Adrenal gland (tissue), 9 donors: ENCODE measurements at regions not wholly inside any gene's neighbourhood (a gene's known extent, or its start where the extent isn't known, plus 50 kb on each side); places are given as distances from the start of the nearest gene placed in this dataset.
"Not testable (repeated sequence)": the region's sequence is repeated elsewhere in the genome, so short reads cannot be mapped to it uniquely, and the experiment has no call there.

ENCODE experiments used
- DNase-seq, 7 donors: peaks; one replicate each; pipeline ENCODE4 v3.0.0-alpha.2; 2019 to 2020
- H3K27ac ChIP-seq, 5 donors: fragments of 200-600 bp; sonication (generic) in 4 of 5; 1 replicate in 3 of 5; 2 replicates in 2 of 5; pipeline versions ENCODE4 v1.5.1 to v1.8.0; 2016 to 2020; ENCODE audit warnings: mild to moderate bottlenecking in 1 of 5
- H3K27me3 ChIP-seq: fragments of 200-600 bp; 2 replicates; pipeline ENCODE4 v1.8.0; 2021
- H3K36me3 ChIP-seq, 2 donors: fragments of 200-600 bp; replicated peaks in 1 of 2; 1 replicate in 1 of 2; 2 replicates in 1 of 2; pipeline versions ENCODE4 v1.5.1 to v1.8.0; 2018 to 2022
- H3K4me1 ChIP-seq, 2 donors: fragments of 200-600 bp; replicated peaks in 1 of 2; 1 replicate in 1 of 2; 2 replicates in 1 of 2; pipeline versions ENCODE4 v1.5.1 to v1.8.0; 2018 to 2021
- H3K4me3 ChIP-seq, 4 donors: fragments of 200-600 bp; sonication (generic) in 3 of 4; one replicate each; pipeline ENCODE4 v1.5.1; 2016 to 2018
- H3K9me3 ChIP-seq, 3 donors: fragments of 200-600 bp; sonication (generic) in 1 of 3; replicated peaks in 1 of 3; 1 replicate in 2 of 3; 2 replicates in 1 of 3; pipeline versions ENCODE4 v1.5.1 to v1.8.0; 2016 to 2021
- CTCF ChIP-seq, 6 experiments: fragments of 450-650 bp in 4 of 6; fragments of 200-600 bp in 2 of 6; sonication (generic) in 1 of 6; IDR thresholded peaks; 1 replicate in 5 of 6; 2 replicates in 1 of 6; pipeline versions ENCODE4 v1.5.1 to v1.8.0; 2016 to 2021; ENCODE audit warnings: antibody characterized with exemption in 6 of 6, mild to moderate bottlenecking in 2 of 6, moderate library complexity in 1 of 6
- POLR2A ChIP-seq, 2 donors: fragments of 450-650 bp; IDR thresholded peaks; one replicate each; pipeline ENCODE4 v1.6.1; 2017; ENCODE audit warnings: antibody characterized with exemption in 2 of 2, mild to moderate bottlenecking in 2 of 2, moderate library complexity in 1 of 2
- WGBS, 4 donors: extraction: QIAGEN DNeasy Blood & Tissue Kit in 2 of 4; methylation state at CpG; one replicate each; pipeline versions ENCODE4 v1.1.5 to v1.1.7; 2013 to 2017; 5-methylcytosine and 5-hydroxymethylcytosine counted together
- intact Hi-C, 2 donors: fragments of 100-400 bp; cut with DNase I; formaldehyde crosslinking; loops; one replicate each; pipeline versions ENCODE4 v1.14.1 to v1.15.0; 2022 to 2023
- donor health status: healthy with polysubstance abuse.
- donor health status: Bipolar disorder and iron deficiency.
- donor health status: DM: yes; HTN: yes; CAD: no.
- donor health status: DM: no; HTN: no; CAD: no.
- donor health status: DM: no; HTN: no; CAD: no.

DNA sequence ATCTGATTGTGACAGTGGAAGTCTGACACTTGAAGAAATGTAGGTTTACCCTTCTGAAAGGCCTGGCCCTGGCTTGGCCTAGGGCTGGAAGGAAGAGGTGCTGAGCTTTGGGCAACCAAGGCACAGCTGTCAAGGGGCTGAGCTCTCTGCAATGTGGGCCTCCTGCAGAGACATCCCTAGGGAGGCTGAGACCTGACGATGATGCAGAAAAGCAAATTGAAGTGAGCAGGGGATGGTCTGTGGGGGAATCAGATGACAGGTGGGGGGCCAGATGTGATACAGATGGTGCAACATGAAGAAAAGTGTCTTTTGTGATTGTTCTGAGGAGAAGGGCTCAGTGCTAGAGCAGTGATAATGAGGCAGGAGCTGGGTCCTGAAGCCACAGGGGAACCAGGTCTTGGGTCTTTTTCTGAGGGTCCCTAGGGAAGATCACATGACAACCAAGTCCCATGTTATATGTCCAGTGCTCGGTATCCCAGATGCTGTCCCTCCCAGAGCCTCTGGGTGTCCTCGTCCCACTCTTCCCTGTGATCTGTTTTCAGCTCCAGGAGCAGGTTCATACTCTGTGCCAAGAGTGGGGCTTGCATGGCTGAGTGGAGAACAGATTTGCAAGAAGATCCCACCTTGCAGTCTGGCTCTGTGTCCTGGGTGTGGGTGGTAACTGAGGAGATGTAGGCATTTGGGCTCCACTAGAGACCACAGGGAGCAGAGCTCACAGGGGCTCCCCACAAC, 79.9 kb upstream of the VPREB1 start:
- 38 to 53% (median 42%) methylated on average over 3 of the region's 3 CpGs for WGBS, 4 donors
- Histone ChIP-seq H3K27me3 (no peaks in the 10 kb centered on the region), H3K36me3 (no peaks in the 10 kb centered on the region), H3K4me1 (no peaks in the 10 kb centered on the region), H3K9me3 (no peaks in the 10 kb centered on the region), H3K27ac (no peak overlapping the region), H3K4me3 (no peak overlapping the region)
- DNase-seq: no peak
- intact Hi-C loops: no loop called here
- no peak for TF ChIP-seq CTCF (IDR thresholded peaks at IDR 0.05)
- TF ChIP-seq POLR2A (IDR thresholded peaks at IDR 0.05): no peak

DNA sequence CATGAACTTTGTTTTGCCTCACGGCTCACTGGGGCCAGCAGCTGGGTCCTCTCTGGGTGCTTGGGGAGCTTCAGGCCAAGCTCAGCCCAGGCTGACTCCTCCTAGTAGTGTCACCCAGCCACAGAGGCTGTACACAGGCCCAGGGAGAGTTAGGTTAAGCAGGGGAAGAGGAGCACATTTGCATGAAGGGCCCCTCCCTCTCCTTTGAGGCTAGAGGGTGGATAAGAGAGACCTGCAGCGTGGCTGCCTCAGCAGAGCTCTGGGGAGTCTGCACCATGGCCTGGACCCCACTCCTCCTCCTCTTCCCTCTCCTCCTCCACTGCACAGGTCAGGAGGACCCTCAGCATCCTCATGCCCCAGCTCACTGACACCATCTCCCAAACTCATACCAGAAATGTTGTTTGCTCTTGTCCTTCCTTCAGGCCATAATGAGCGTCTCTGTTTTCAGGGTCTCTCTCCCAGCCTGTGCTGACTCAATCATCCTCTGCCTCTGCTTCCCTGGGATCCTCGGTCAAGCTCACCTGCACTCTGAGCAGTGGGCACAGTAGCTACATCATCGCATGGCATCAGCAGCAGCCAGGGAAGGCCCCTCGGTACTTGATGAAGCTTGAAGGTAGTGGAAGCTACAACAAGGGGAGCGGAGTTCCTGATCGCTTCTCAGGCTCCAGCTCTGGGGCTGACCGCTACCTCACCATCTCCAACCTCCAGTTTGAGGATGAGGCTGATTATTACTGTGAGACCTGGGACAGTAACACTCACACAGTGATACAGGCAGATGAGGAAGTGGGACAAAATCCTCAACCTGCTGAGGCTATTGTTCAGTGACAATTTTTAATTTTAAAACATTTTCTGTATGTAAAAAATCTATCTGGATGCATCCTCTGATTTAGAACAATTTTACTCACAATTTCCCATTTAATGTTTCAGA, 82.4 kb upstream of the VPREB1 start:
- Histone ChIP-seq H3K27me3 (no peaks in the 10 kb centered on the region), H3K4me3 (no peak overlapping the region), H3K36me3 (no peaks in the 10 kb centered on the region), H3K4me1 (no peaks in the 10 kb centered on the region), H3K27ac (no peak overlapping the region), H3K9me3 (no peaks in the 10 kb centered on the region)
- intact Hi-C loops: no loop called here
- TF ChIP-seq POLR2A (IDR thresholded peaks at IDR 0.05): no peak
- no peak for TF ChIP-seq CTCF (IDR thresholded peaks at IDR 0.05)
- DNase-seq: no peak
- WGBS, 4 donors: 58 to 68% (median 66%) methylated on average over 6 to 9 of the region's 9 CpGs

GRCh38 chr22:22160768-22161167, 83.8 kb upstream of the VPREB1 start:
- H3K27ac ChIP-seq, H3K4me1 ChIP-seq, DNase-seq, intact Hi-C loops, H3K9me3 ChIP-seq, H3K36me3 ChIP-seq, H3K4me3 ChIP-seq, H3K27me3 ChIP-seq: not testable (repeated sequence)
- 50 to 71% (median 66%) methylated on average over 2 of the region's 2 CpGs for WGBS, 4 donors

GRCh38 chr22:22159384-22159783, 85.2 kb upstream of the VPREB1 start:
- H3K4me1 ChIP-seq: no peaks in the 10 kb centered on the region
- H3K4me3 ChIP-seq: no peak overlapping the region
- H3K9me3 ChIP-seq: no peaks in the 10 kb centered on the region
- no peak for TF ChIP-seq CTCF (IDR thresholded peaks at IDR 0.05)
- no peaks in the 10 kb centered on the region for H3K27me3 ChIP-seq
- no peak for DNase-seq
- H3K36me3 ChIP-seq: no peaks in the 10 kb centered on the region
- 42 to 46% (median 46%) methylated on average over 1 of the region's 1 CpG for WGBS, 4 donors
- H3K27ac ChIP-seq: no peak overlapping the region
- intact Hi-C loops: no loop called here
